ENCODE measurements at regions not wholly inside any gene's neighbourhood (a gene's known extent, or its start where the extent isn't known, plus 50 kb on each side); places are given as distances from the start of the nearest gene placed in this dataset.

- no peak for DNase-seq
Observed at GRCh38 chr3:64936556-64936955, 248.8 kb upstream of the ADAMTS9 start.

- no peak for DNase-seq
Observed at GRCh38 chr3:64935971-64936370, 248.2 kb upstream of the ADAMTS9 start.

- no peak for DNase-seq
Observed at GRCh38 chr3:64932666-64933342, 245.0 kb upstream of the ADAMTS9 start.

- DNase-seq, result no peak
Observed at GRCh38 chr3:64932016-64932518, 244.3 kb upstream of the ADAMTS9 start.

- DNase-seq, result no peak
Observed at GRCh38 chr3:64930891-64931290, 243.1 kb upstream of the ADAMTS9 start.

GRCh38 chr3:64928683-64929082, 240.9 kb upstream of the ADAMTS9 start:
- no peak for DNase-seq

GRCh38 chr3:64927689-64928088, 239.9 kb upstream of the ADAMTS9 start:
- DNase-seq, result no peak

- no peak for DNase-seq
Observed at GRCh38 chr3:64925575-64925974, 237.8 kb upstream of the ADAMTS9 start.

GRCh38 chr3:64924961-64925360, 237.2 kb upstream of the ADAMTS9 start:
- no peak for DNase-seq

GRCh38 chr3:64922213-64922612, 234.4 kb upstream of the ADAMTS9 start:
- DNase-seq, result no peak

- DNase-seq, result no peak
Observed at GRCh38 chr3:64921281-64922065, 233.7 kb upstream of the ADAMTS9 start.

- DNase-seq, result no peak
Observed at GRCh38 chr3:64919934-64920333, 232.1 kb upstream of the ADAMTS9 start.

- no peak for DNase-seq
Observed at GRCh38 chr3:64918989-64919388, 231.2 kb upstream of the ADAMTS9 start.

- no peak for DNase-seq
Observed at GRCh38 chr3:64917914-64918453, 230.2 kb upstream of the ADAMTS9 start.

- no peak for DNase-seq
Observed at GRCh38 chr3:64916937-64917336, 229.1 kb upstream of the ADAMTS9 start.

GRCh38 chr3:64916192-64916798, 228.5 kb upstream of the ADAMTS9 start:
- DNase-seq, result no peak

GRCh38 chr3:64915778-64916177, 228.0 kb upstream of the ADAMTS9 start:
- no peak for DNase-seq

GRCh38 chr3:64913515-64913914, 225.7 kb upstream of the ADAMTS9 start:
- DNase-seq, result no peak

- DNase-seq, result no peak
Observed at GRCh38 chr3:64911138-64911537, 223.3 kb upstream of the ADAMTS9 start.

- no peak for DNase-seq
Observed at GRCh38 chr3:64909757-64910467, 222.1 kb upstream of the ADAMTS9 start.

- no peak for DNase-seq
Observed at GRCh38 chr3:64909011-64909410, 221.2 kb upstream of the ADAMTS9 start.

- DNase-seq, result no peak
Observed at GRCh38 chr3:64908251-64908685, 220.5 kb upstream of the ADAMTS9 start.

- no peak for DNase-seq
Observed at GRCh38 chr3:64905906-64906410, 218.2 kb upstream of the ADAMTS9 start.
